ENCODE measurements at regions not wholly inside any gene's neighbourhood (a gene's known extent, or its start where the extent isn't known, plus 50 kb on each side); places are given as distances from the start of the nearest gene placed in this dataset.

GRCh38 chr5:121174351-121174750, 677.3 kb upstream of the FTMT start:
- 15 to 33% (median 20%) methylated on average over 1 of the region's 1 CpG for WGBS, 5 donors
- H3K4me3 ChIP-seq: no peak overlapping the region
- no peak overlapping the region for H3K27ac ChIP-seq
- H3K9me3 ChIP-seq: no peaks in the 10 kb centered on the region
- H3K27me3 ChIP-seq: no peaks in the 10 kb centered on the region
- intact Hi-C loops (cut with DNase I; ENCODE audit: low total_unique reads): no loop called here
- peaks cover 0 to 10% (median 0%) of the 10 kb centered on the region in 4 donors for H3K4me1 ChIP-seq
- no peak for DNase-seq
- H3K36me3 ChIP-seq: no peaks in the 10 kb centered on the region
- no peak for TF ChIP-seq POLR2A (IDR thresholded peaks at IDR 0.05)
- no peak for TF ChIP-seq EP300 (IDR thresholded peaks at IDR 0.05)
- no peak for TF ChIP-seq CTCF (IDR thresholded peaks at IDR 0.05)

- 73 to 87% (median 82%) methylated on average over 3 of the region's 3 CpGs for WGBS, 5 donors
- no peak for DNase-seq
- no peak overlapping the region for H3K27ac ChIP-seq
- intact Hi-C loops (cut with DNase I; ENCODE audit: low total_unique reads): no loop called here
- H3K27me3 ChIP-seq: no peaks in the 10 kb centered on the region
- TF ChIP-seq POLR2AphosphoS5 (IDR thresholded peaks at IDR 0.05) (no peak), EP300 (IDR thresholded peaks at IDR 0.05) (no peak), CTCF (IDR thresholded peaks at IDR 0.05) (no peak), POLR2A (IDR thresholded peaks at IDR 0.05) (no peak)
- H3K9me3 ChIP-seq: no peaks in the 10 kb centered on the region
- H3K4me3 ChIP-seq: no peak overlapping the region
- peaks cover 0 to 8% (median 0%) of the 10 kb centered on the region in 4 donors for H3K4me1 ChIP-seq
- H3K36me3 ChIP-seq: no peaks in the 10 kb centered on the region
Measured at GRCh38 chr5:121175986-121176385, 675.7 kb upstream of the FTMT start.

- Histone ChIP-seq H3K27me3 (no peaks in the 10 kb centered on the region), H3K9me3 (no peaks in the 10 kb centered on the region), H3K4me3 (no peak overlapping the region), H3K36me3 (no peaks in the 10 kb centered on the region), H3K4me1 (no peaks in the 10 kb centered on the region), H3K27ac (no peak overlapping the region)
- 59 to 76% (median 66%) methylated on average over 6 of the region's 6 CpGs for WGBS, 5 donors
- intact Hi-C loops (cut with DNase I; ENCODE audit: low total_unique reads): no loop called here
- TF ChIP-seq CTCF (IDR thresholded peaks at IDR 0.05) (no peak), POLR2AphosphoS5 (IDR thresholded peaks at IDR 0.05) (no peak), EP300 (IDR thresholded peaks at IDR 0.05) (no peak), POLR2A (IDR thresholded peaks at IDR 0.05) (no peak)
- DNase-seq: no peak
Measured at GRCh38 chr5:121182788-121183490, 668.7 kb upstream of the FTMT start.

GRCh38 chr5:121188849-121189248, 662.8 kb upstream of the FTMT start:
- intact Hi-C loops (cut with DNase I; ENCODE audit: low total_unique reads): no loop called here
- Histone ChIP-seq H3K9me3 (no peaks in the 10 kb centered on the region), H3K27me3 (no peaks in the 10 kb centered on the region), H3K4me1 (no peaks in the 10 kb centered on the region), H3K4me3 (no peak overlapping the region), H3K27ac (no peak overlapping the region), H3K36me3 (no peaks in the 10 kb centered on the region)
- WGBS, 5 donors: 67 to 71% (median 67%) methylated on average over 3 of the region's 3 CpGs
- no peak for TF ChIP-seq CTCF (IDR thresholded peaks at IDR 0.05)
- no peak for DNase-seq
